Liver (tissue), 8 donors: ENCODE measurements at regions not wholly inside any gene's neighbourhood (a gene's known extent, or its start where the extent isn't known, plus 50 kb on each side); places are given as distances from the start of the nearest gene placed in this dataset.

Experiments used
- DNase-seq: peaks from one replicate; pipeline ENCODE4 v3.0.0-alpha.2; 2017; ENCODE audit warnings: low spot score
- H3K27ac ChIP-seq, 2 donors: one replicate each; pipeline ENCODE4 v1.7.0; 2013; ENCODE audit warnings: inconsistent platforms in 2 of 2, low read length in 2 of 2, control low read depth in 1 of 2, low read depth in 1 of 2, mild to moderate bottlenecking in 1 of 2
- H3K27me3 ChIP-seq, 4 donors: one replicate each; pipeline versions ENCODE4 v1.6.1 to v1.7.0; 2013; ENCODE audit warnings: low read length in 3 of 4, inconsistent platforms in 1 of 4, mild to moderate bottlenecking in 1 of 4, moderate library complexity in 1 of 4; ENCODE audit not compliant: control insufficient read depth in 4 of 4, insufficient read depth in 4 of 4
- H3K36me3 ChIP-seq, 4 donors: one replicate each; pipeline versions ENCODE4 v1.6.1 to v1.7.0; 2013; ENCODE audit warnings: low read length in 3 of 4, mild to moderate bottlenecking in 3 of 4, low read depth in 1 of 4, moderate library complexity in 1 of 4; ENCODE audit not compliant: control insufficient read depth in 4 of 4, insufficient read depth in 3 of 4
- H3K4me1 ChIP-seq, 4 donors: one replicate each; pipeline versions ENCODE4 v1.6.1 to v1.7.0; 2013; ENCODE audit warnings: low read length in 3 of 4, mild to moderate bottlenecking in 3 of 4, moderate library complexity in 1 of 4; ENCODE audit not compliant: control insufficient read depth in 4 of 4, insufficient read depth in 4 of 4
- H3K4me3 ChIP-seq, 3 donors: one replicate each; pipeline versions ENCODE4 v1.6.1 to v1.7.0; 2013; ENCODE audit warnings: low read length in 3 of 3, control low read depth in 1 of 3, low read depth in 1 of 3, mild to moderate bottlenecking in 1 of 3
- H3K9ac ChIP-seq, 2 donors: one replicate each; pipeline ENCODE4 v1.7.0; 2013; ENCODE audit warnings: low read length in 2 of 2, mild to moderate bottlenecking in 2 of 2, moderate library complexity in 2 of 2, control low read depth in 1 of 2, low read depth in 1 of 2
- H3K9me3 ChIP-seq, 4 donors: one replicate each; pipeline versions ENCODE4 v1.6.1 to v1.7.0; 2013; ENCODE audit warnings: low read length in 3 of 4; ENCODE audit not compliant: control insufficient read depth in 4 of 4
- ATF3 ChIP-seq: IDR thresholded peaks from 2 replicates; pipeline ENCODE4 v1.6.1; 2016; ENCODE audit warnings: antibody characterized with exemption
- CTCF ChIP-seq: fragments of 150-350 bp; IDR thresholded peaks from 2 replicates; pipeline ENCODE4 v1.5.1; 2017; ENCODE audit warnings: improper control_type of control experiment, low read depth, low read length; ENCODE audit not compliant: missing input control
- EGR1 ChIP-seq, 2 donors: IDR thresholded peaks; 2 replicates each; pipeline ENCODE4 v1.6.1; 2016 to 2018; ENCODE audit warnings: antibody characterized with exemption in 2 of 2, low read depth in 2 of 2
- FOXA1 ChIP-seq: IDR thresholded peaks from 2 replicates; pipeline ENCODE4 v1.6.1; 2016; ENCODE audit warnings: antibody characterized with exemption
- FOXA2 ChIP-seq: IDR thresholded peaks from 2 replicates; pipeline ENCODE4 v1.6.1; 2016; ENCODE audit warnings: antibody characterized with exemption
- GABPA ChIP-seq, 2 donors: IDR thresholded peaks in 1 of 2; conservative IDR thresholded peaks in 1 of 2; 2 replicates each; pipeline ENCODE4 v1.6.1; 2016; ENCODE audit warnings: antibody characterized with exemption in 2 of 2, mild to moderate bottlenecking in 1 of 2, moderate library complexity in 1 of 2
- HNF4A ChIP-seq, 2 donors: conservative IDR thresholded peaks; 2 replicates each; pipeline ENCODE4 v1.6.1; 2016; ENCODE audit warnings: antibody characterized with exemption in 2 of 2, mild to moderate bottlenecking in 2 of 2
- HNF4G ChIP-seq: IDR thresholded peaks from 2 replicates; pipeline ENCODE4 v1.6.1; 2016; ENCODE audit warnings: antibody characterized with exemption
- JUND ChIP-seq, 2 donors: IDR thresholded peaks; 2 replicates each; pipeline ENCODE4 v1.6.1; 2016; ENCODE audit warnings: antibody characterized with exemption in 2 of 2
- NR2F2 ChIP-seq: IDR thresholded peaks from 2 replicates; pipeline ENCODE4 v1.6.1; 2016; ENCODE audit warnings: antibody characterized with exemption
- RAD21 ChIP-seq, 2 donors: IDR thresholded peaks; 2 replicates each; pipeline ENCODE4 v1.6.1; 2016; ENCODE audit warnings: antibody characterized with exemption in 2 of 2, mild to moderate bottlenecking in 2 of 2
- REST ChIP-seq: IDR thresholded peaks from 2 replicates; pipeline ENCODE4 v1.6.1; 2016; ENCODE audit warnings: antibody characterized with exemption, mild to moderate bottlenecking
- RXRA ChIP-seq, 2 donors: IDR thresholded peaks; 2 replicates each; pipeline ENCODE4 v1.6.1; 2017 to 2018; ENCODE audit warnings: antibody characterized with exemption in 2 of 2, mild to moderate bottlenecking in 1 of 2
- SP1 ChIP-seq: IDR thresholded peaks from 2 replicates; pipeline ENCODE4 v1.6.1; 2018; ENCODE audit warnings: antibody characterized with exemption, mild to moderate bottlenecking
- TAF1 ChIP-seq: conservative IDR thresholded peaks from 2 replicates; pipeline ENCODE4 v1.6.1; 2016; ENCODE audit warnings: antibody characterized with exemption, mild to moderate bottlenecking
- YY1 ChIP-seq: IDR thresholded peaks from 2 replicates; pipeline ENCODE4 v1.6.1; 2016; ENCODE audit warnings: antibody characterized with exemption, mild to moderate bottlenecking
- WGBS: extraction: QIAGEN DNeasy Blood & Tissue Kit; methylation state at CpG from one replicate; pipeline ENCODE4 v1.1.7; 2013; 5-methylcytosine and 5-hydroxymethylcytosine counted together
- TF ChIP-seq, protein P1 (sequence below): IDR thresholded peaks from 2 replicates; pipeline ENCODE4 v1.6.1; 2016; ENCODE audit warnings: antibody characterized with exemption
- TF ChIP-seq, protein P2 (sequence below): IDR thresholded peaks from 2 replicates; pipeline ENCODE4 v1.6.1; 2016; ENCODE audit warnings: antibody characterized with exemption
- donor health status: healthy.
- donor health status: healthy.
- donor health status: healthy.
- donor health status: healthy.
- donor health status: healthy.

DNA sequence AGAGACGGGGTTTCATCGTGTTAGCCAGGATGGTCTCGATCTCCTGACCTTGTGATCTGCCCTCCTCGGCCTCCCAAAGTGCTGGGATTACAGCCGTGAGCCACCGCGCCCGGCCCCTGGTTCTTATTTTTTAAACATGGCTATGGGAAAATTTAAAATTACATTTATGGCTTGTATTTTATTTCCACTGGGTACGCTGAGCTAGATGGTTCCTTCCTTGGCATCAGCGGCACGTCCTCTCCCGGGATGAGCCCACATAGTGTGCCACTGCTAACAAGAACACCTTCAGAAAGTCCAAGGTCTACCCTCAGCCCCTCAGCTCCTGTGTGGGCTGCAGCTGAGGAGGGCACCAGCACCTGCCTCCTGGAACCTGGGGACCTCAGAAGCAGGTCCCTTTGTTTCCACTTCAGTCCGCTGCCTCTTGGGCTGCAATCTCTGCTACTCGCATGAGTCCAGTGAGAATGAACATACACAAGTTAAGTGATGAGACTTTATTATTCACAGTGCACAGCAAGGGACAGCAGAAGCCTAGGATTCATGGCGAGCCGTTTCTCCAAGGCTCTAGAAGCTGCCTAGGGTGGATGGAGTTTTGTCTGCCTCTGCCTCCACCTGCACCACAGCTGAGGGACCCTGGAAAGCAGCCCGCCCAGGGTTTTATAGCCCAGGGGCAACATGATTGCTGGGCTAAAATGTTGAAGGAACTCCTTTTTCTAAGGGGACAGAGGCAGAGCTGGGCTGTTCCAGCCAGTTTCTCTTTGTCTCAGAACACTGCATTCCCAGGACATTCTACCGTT lies 107.5 kb upstream of the TEX51 start:
- no peak overlapping the region for H3K27ac ChIP-seq
- H3K9ac ChIP-seq, result no peak overlapping the region
- no peaks in the 10 kb centered on the region for H3K9me3 ChIP-seq
- H3K4me3 ChIP-seq, result no peak overlapping the region
- 85% methylated on average over 18 of the region's 18 CpGs for WGBS
- no peak for DNase-seq
- no peaks in the 10 kb centered on the region for H3K4me1 ChIP-seq
- TF ChIP-seq SP1, result no peak
- no peak for TF ChIP-seq CTCF
- TF ChIP-seq RXRA (IDR thresholded peaks at IDR 0.05), result no peak
- TF ChIP-seq, protein P1, sequence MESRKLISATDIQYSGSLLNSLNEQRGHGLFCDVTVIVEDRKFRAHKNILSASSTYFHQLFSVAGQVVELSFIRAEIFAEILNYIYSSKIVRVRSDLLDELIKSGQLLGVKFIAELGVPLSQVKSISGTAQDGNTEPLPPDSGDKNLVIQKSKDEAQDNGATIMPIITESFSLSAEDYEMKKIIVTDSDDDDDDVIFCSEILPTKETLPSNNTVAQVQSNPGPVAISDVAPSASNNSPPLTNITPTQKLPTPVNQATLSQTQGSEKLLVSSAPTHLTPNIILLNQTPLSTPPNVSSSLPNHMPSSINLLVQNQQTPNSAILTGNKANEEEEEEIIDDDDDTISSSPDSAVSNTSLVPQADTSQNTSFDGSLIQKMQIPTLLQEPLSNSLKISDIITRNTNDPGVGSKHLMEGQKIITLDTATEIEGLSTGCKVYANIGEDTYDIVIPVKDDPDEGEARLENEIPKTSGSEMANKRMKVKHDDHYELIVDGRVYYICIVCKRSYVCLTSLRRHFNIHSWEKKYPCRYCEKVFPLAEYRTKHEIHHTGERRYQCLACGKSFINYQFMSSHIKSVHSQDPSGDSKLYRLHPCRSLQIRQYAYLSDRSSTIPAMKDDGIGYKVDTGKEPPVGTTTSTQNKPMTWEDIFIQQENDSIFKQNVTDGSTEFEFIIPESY, result no peak
- no peak for TF ChIP-seq ATF3
- TF ChIP-seq NR2F2, result no peak
- peaks cover 0 to 6% (median 0%) of the 10 kb centered on the region in 4 donors for H3K27me3 ChIP-seq
- H3K36me3 ChIP-seq, result no peaks in the 10 kb centered on the region

DNA sequence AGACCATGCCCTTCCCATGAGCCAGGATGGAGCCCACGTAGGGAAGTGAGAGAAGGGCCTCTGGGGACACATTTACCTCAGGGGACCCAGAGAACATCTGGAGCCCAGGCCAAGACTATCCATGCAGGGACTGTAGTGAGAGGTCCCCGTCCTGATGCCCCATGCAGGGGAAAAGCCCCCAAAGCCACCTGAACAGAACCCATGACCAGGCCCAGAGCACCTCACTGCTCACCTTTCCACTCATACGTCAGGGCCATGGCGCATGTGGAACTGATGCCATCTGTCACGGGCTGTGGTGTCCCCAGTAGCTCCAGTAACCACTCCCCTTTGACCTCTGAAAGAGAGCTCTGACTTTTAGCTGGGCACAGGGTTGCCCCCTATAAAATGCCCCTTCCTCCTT lies 106.5 kb upstream of the TEX51 start:
- Histone ChIP-seq H3K4me1 (no peaks in the 10 kb centered on the region), H3K27ac (no peak overlapping the region), H3K4me3 (no peak overlapping the region), H3K27me3 (peaks cover 0 to 10% (median 0%) of the 10 kb centered on the region in 4 donors), H3K9ac (no peak overlapping the region), H3K36me3 (no peaks in the 10 kb centered on the region), H3K9me3 (no peaks in the 10 kb centered on the region)
- WGBS, result 77% methylated on average over 5 of the region's 5 CpGs
- TF ChIP-seq GABPA (IDR thresholded peaks at IDR 0.05 in 1 of 2, conservative IDR thresholded peaks at IDR 0.05 in 1 of 2) (no peak), RXRA (IDR thresholded peaks at IDR 0.05) (no peak), FOXA2 (no peak), EGR1 (IDR thresholded peaks at IDR 0.05; ENCODE audit: low read depth in 2 of 2) (no peak), CTCF (no peak), FOXA1 (no peak), SP1 (no peak), RAD21 (IDR thresholded peaks at IDR 0.05) (no peak), JUND (IDR thresholded peaks at IDR 0.05) (no peak), YY1 (no peak), TAF1 (no peak), HNF4G (no peak), ATF3 (no peak), REST (no peak), NR2F2 (no peak), HNF4A (conservative IDR thresholded peaks at IDR 0.05) (no peak)
- TF ChIP-seq, protein P2, sequence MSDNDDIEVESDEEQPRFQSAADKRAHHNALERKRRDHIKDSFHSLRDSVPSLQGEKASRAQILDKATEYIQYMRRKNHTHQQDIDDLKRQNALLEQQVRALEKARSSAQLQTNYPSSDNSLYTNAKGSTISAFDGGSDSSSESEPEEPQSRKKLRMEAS, result no peak
- TF ChIP-seq, protein P1, result no peak
- no peak for DNase-seq
